NCI-H2107 treated with DMSO at 0.1 percent for 48 hours (cell line): ENCODE measurements at regions not wholly inside any gene's neighbourhood (a gene's known extent, or its start where the extent isn't known, plus 50 kb on each side); places are given as distances from the start of the nearest gene placed in this dataset.

Experiments used
- DNase-seq: peaks from one replicate; lab custom pipeline; 2025; ENCODE audit not compliant: unreplicated experiment; lab: John Stamatoyannopoulos, UW

DNA sequence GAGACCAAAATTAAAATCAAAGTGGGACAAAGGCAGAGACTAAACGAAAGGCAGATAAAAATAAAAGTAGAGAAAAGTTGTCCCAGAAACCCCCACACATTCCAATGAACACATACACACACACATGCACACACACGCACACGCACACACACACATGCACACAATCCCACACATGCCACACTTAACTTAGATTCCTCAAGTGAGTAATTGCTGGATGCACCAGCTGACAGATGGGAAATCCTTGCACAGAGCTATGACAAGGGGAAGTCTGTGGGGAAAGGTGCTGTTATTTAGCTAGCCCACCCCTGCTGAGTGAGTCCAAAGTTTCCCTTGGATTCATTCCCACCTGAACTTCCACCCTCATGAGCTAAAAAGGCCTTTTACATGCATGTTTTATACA, 233.9 kb downstream of the RAB28 start:
- no peak for DNase-seq

DNA sequence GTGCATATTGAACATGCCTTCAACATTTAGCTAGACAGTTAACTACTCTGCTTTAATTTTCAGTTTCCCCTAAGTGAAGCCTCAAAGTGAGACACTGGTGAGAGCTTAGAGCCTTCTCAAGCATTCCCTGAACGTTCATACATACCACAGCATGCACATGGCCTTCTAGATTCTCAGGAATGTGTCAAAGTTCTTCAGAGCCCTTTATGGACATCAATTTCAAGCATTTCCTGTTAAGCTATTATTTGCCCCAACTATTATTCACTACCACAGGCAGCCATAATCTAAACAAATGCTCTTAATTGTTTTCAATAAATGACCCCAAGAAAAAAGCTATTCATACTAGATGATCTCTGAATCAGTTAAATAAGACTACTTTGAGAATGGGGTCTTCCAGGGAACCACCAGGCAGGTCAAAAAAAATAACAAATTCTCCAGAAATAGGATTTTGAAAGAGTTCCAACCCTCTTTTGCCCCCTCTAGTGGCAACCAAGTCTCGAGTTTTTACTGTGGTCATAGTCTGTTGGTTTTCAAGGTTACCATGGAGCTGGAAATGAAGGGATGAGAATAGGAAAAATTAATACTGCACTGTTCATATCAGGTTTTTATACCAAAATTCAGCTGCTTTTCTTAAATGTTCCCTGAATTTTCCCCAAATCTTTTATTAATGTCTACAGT, 235.4 kb downstream of the RAB28 start:
- DNase-seq = no peak

DNA sequence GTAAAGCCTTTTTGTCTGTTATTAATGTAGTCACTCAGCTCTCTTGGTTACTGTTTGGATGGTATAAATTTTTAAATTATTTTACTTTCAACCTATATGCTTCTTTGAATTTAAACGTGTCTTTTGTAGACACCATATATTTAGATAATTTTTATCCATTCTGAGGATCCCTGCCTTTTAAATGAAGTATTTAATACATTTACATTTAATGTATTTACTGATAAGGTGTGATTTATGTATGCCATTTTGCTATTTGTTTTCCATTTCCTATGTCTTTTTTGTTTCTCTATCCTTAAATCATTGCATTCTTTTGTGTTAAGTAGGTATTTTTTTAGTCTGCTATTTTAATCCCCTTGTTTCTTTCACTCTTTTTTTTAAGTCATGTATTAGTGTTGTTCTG, 238.0 kb downstream of the RAB28 start:
- no peak for DNase-seq

DNA sequence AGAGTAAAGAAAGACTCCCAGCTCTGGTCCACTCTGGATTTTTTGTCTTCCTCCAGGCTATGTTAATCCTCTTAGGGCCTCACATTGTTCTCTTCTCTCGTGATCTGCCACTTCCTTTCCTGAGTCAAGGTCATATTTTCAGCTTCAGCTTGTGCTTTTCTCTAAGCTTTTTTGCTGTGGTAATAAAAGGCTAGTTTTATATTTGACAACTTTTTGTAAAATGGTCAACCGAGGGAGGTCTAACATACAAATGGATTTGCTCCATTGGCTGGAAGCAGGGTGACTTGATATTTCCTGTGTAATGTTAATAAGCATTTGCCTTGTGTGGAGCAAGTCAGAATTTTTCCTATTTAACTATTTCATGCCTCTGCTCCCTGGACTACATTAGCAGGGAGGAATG, 239.7 kb downstream of the RAB28 start:
- no peak for DNase-seq

DNA sequence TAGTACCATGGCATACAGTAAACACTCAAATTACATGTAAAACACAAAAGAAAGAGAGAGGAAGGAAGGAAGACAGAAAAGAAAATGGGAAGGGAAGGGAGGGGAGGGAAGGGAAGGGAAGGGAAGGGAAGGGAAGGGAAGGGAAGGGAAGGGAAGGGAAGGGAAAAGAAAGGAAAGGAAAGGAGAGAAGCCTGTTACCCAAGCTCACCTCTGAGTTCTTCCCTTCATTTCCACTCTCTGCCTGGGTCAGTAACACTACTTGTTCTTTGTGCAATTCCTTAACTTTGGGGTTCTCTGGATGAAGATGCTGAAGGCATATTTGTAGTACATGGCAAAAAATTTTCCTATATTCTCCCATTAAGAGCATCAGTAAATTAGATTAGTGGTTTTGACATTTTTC, 241.0 kb downstream of the RAB28 start:
- no peak for DNase-seq

DNA sequence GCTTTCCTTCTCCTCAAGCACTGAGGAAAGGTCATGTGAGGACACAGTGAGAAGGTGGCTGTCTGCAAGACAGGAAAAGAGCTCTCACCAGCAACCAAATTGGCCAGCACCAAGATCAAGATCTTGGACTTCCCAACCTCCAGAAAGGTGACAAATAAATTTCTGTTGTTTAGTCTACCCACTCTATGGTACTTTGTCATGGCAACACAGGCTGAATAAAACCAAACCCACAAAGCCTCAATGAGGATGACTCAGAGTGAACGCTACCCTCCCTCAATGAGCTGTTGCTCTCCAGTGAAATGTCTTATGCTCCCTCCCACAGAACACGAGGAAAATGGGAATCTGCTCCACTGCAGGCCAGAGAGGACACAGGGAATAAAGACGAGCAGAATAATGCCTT, 244.1 kb downstream of the RAB28 start:
- DNase-seq = no peak

DNA sequence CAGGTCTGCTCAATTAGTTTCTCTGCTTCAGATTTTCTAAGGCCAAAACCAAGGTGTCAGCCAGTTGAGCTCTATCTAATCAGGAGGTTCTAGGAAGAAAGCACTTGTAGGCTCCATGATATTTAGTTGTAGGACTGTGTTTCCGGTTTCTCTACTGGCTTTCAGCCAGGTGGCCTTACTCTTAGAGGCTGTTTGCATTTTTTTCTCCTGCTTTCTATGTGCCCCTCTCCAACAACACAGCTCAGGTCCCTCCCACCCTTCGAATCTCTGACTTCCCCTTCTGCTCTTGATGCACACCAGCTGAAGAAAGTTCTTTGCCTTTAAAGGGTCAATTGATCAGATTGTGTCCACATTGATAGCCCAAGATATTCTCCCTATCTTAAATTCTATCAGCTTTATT, 245.2 kb downstream of the RAB28 start:
- no peak for DNase-seq

DNA sequence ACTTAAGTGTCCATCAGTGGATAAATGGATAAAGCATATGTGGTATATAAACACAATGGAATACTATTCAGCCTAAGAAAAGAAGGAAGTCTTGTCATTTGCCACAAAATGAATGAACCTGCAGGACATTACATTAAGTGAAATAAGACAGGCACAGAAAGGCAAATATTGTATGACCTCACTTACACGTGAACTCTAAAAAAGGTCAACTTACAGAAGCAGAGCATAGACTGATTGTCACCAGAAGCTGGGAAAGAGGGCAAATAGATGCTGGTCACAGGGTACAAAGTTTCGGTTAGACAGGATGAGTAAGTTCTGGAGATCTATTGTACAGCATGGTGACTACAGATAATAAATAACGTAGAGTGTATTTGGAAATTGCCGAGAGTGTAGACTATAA, 247.7 kb downstream of the RAB28 start:
- DNase-seq = no peak

DNA sequence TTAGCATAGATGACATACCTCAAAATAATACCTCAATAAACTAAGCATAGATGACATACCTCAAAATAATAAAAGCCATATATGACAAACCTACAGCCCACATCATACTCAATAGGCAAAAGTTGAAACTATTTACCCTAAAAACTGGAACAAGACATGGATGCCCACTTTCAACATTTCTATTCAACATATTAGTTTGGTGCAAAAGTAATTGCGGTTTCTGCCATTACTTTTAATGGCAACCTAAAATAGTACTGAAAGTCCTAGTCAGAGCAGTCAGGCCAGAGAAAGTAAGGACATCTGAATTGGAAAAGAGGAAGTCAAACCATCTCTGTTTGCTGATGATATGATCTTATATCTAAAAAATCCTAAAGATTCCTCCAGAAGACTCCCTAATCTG, 250.4 kb downstream of the RAB28 start:
- no peak for DNase-seq

DNA sequence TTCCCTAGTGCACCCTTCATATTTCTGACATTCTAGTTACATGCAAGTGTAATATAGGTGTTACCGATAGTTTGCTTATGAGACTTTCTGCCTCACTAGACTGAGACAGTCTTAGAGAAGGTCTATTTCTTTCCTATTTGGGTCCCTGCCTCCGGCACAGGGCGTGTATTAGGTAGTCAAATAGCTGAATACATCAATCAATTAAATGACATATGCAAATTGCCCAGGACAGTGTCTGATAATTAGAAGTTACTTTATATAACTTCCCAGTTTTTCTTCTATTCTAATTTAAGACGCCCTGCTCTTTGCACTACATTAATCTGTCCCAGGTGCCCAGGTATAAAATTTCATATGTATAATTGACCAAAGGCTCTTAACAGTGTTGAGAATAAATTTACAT, 264.2 kb downstream of the RAB28 start:
- no peak for DNase-seq

DNA sequence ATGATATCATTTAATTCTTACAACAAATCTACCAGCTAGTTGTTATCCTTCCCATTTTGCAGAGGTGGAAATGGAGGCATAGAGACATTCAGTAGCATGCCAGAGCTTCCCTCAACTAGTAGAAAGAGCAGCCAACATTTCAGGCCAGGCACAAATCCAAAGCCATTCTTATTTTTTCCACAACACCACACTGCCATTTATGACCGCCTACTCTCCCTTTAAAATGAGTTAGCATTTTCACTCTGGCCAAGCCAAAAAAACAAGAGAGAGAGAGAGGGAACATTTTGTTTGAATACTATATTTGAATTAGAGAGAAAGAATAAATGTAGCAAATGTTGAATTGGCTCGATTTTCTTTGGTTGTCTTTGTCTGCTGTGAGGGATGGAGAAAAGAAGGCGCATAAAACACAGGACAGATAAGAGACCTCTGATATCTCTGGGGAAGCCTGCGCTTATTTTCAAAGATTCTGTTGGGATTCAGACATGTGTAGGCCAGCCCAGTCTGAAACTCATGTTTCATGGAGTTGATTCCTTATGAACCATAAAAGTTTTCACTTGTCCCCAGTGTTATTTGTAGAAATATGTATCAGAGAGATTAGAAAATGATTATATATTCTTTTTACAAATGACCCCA, 265.7 kb downstream of the RAB28 start:
- DNase-seq = no peak

DNA sequence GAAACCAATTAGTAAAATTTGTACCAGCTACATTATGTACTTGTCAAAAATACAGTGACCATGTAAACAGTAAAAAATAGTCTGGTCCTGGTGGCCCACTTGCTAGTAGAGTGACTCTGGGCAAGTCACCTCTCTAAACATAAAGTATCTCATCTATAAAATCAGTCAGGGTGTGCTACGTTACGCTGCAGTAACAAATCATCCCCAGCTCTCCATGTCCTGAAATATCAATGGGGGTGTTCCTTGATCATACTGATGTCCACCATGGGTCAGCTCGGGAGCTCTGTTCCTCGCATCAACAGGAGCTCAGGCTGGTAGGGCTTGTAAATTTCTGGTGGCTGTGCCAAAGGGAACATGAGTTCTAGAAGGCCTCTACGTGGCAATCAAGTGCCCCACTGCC, 268.6 kb downstream of the RAB28 start:
- no peak for DNase-seq

DNA sequence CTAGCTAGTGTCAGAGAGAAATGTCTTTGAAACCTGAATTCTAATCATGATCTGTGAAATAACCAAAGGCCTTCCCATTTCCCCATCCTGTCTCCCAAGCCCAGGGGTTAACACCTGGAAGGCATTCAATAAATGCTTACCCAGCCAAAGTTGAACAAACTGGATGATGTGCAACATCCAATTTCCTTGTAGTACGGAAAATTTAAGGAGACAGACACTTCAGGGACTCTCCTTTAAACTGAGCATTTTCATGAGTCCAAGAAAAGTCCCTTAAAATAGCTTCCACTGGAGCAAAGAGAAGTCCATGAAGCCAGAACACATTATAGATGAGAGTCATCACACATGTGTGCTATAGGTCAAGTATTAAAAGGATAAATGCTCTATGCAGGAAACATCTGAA, 271.2 kb downstream of the RAB28 start:
- no peak for DNase-seq

DNA sequence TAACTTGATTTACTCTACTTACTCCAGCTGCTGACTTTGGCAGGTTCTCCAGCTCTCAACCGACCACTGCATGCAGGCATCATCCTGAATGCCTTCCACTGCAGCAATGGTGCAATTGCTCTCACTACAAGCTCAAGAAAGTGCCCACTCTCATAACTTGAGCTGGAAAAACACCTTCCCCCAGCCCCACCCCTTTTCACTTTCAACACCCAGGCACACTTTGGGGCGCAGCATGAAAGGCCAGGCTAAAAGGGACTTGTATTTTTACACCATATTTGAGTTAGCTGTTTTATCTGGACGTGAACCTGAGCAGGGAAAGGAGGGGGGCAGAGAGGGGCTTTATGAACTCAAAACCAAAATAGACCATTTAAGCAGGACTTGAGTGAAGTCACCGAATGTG, 274.5 kb downstream of the RAB28 start:
- no peak for DNase-seq

DNA sequence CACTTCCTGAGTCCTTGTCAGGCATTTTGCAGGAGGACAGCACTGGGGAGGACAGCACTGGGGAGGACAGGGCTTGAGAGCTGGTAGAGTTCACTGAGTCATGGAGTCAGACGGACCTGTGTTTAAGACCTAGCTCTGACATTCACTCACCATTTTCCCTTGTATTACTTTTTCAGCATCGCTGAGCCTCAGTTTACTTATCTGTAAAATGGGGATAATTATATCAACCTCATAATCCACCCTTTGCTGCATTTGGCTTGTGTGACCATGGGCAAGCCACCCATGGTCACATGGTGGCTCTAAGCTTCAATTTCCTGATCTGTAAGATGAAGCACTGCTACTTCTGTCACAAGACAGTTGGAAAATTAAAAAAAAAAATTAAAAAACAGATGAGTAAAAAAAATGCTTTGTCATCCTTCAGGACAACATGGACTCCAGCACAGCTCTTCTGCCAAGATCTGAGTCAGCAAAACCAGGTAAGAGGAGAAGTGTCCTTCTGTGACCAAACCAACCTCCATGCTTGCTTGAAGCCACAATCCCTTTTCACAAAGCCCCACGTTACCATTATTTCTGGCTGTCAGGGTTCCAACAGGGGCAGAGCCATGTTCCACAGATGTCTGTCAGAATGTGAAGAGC, 275.5 kb downstream of the RAB28 start:
- no peak for DNase-seq

DNA sequence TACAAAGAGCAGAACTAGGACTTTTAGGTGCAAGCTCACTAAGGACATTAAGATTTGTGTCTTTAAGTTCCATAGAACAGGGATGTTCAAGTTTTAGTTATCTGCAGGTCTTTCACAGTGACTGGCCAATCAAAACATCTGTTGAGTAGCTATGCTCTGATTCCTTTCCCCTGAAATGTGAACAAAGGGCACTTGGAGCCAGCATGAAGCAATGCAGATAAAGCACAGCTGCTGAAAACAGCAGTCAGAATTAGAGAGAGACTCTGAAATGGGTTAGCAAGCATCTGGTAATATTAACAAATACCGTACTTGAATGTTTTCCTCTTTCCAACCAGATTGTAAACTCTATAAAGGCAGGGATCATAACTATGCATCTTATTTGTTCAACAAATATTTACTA, 276.9 kb downstream of the RAB28 start:
- no peak for DNase-seq

DNA sequence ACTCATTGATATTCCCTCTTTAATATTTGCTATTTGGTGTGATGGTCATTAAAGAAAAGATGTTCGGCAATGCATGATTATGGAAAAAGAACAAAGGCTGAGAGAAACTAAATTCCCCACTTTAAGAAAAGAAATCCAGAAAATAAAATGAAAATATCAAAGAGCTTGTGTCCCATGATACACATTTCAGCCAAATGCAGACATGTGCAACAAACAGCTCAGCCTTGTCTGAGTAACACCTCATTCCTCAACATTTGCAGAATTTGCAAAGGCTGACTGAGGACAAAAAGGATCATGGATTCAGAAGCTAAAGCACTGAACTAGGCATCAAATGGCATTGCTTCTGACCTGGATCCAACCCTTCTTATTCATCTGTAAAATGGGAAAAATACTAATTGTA, 281.0 kb downstream of the RAB28 start:
- no peak for DNase-seq

DNA sequence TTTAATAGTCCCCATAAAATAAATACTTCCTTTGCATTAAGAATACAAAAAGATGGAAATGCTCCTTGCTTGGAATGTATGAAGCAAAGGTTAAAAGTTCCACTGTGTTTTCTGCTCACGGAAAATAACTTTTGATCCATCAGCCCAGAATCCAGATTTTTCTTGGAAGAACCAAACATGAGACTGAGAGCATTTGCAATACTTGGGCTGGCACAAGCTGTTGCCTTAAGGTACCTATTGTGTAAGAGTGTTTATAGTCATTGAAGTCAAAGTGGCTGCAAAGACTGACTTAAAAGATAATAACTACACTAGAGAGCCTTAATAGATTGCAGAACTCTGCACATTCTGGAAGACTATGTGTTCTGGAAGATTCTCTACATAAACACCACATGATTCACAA, 281.4 kb downstream of the RAB28 start:
- DNase-seq = no peak

DNA sequence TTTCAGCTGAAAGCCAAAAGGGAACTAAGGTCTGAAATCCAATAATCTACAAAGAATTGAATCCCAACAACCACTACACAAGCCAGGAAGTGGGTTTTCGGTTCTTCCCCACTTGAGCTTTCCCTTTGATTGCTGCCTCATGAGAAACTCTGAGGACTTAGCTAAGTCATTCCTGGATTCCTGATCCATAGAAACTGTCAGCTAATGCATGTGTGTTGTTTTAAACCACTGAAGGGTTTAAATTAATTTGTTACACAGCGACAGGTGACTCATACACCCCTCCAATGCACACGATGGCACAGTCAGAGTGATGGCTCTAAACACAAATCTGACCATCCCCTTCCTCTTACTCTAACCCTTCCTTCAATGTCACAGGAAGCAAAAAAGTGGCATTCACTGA, 282.9 kb downstream of the RAB28 start:
- DNase-seq = no peak

DNA sequence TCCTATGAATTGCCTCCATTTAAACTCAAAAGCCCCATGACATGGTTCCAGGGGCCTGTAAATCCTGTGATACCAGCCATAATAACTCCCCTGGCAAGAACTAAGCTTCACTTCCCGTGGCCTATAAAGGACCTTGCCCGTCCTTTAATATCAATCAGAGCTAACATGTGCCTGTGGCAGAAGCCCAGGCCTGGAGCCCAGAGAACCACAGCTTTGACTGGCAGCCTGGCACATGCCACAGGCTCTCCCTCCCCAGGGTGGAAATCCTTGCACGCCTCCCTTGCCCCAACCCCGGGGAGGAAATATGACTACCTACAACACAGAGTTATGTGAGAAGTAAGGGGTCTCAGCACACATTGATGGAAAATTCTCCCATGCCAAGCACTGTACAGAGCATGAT, 287.4 kb downstream of the RAB28 start:
- no peak for DNase-seq

DNA sequence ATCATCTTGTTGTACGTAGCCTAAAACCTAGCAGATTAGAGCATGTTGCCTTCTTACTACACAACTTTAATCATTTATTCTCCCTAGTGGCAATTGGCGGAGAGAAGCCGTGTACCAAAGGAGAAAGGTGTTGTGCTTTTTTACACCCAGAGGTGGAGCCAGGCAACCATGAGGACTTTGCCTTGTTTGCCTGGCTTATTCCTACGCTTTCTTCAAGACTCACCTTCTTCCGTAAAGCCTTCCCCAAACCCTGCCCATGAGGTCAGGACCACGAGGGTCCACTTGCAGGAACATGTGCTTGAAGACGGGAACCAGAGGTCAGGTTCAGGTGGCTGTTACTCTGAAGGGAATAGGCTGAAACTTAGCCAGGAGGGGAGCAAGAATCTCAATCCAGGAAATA, 290.5 kb downstream of the RAB28 start:
- DNase-seq = no peak

DNA sequence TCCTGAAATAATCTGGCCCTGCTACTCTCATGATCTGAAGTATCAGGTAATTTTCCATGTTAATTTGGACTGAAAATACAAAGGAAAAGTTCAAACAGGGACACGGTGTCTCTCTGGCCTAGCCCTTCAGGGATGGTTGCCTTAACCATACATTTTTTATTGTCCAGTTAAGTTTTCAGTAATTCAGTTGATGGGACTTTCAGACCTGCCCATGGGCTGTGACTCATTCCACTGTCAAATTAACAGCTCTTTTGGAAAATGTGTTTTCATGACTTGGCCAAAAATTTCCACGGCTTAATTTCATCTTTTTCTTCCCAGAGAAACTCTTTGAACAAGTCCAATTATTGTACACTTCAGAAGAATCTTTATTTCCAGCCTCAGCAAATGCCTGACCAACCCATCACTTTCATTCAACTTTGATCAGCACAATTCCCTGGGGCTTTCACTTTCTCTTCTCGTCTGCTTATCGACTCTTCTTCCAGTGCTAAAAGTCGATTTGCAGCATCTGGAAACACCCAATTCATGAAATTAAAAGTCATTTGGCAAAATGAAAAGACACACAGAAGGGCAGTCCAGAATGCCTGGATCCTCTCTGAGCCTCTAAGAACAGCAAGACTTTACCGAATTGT, 293.9 kb downstream of the RAB28 start:
- no peak for DNase-seq
